ENCODE measurements at regions not wholly inside any gene's neighbourhood (a gene's known extent, or its start where the extent isn't known, plus 50 kb on each side); places are given as distances from the start of the nearest gene placed in this dataset.
"Not testable (repeated sequence)": the region's sequence is repeated elsewhere in the genome, so short reads cannot be mapped to it uniquely, and the experiment has no call there.

GRCh38 chr11:71701435-71702291 lies 119.0 kb upstream of the KRTAP5-11 start:
- not testable (repeated sequence) for TF ChIP-seq CTCF (conservative IDR thresholded peaks at IDR 0.05); EZH2 (IDR thresholded peaks at IDR 0.05; ENCODE audit: low read depth)

All from PC-9 (cell line).